K562 (cell line): ENCODE measurements at regions not wholly inside any gene's neighbourhood (a gene's known extent, or its start where the extent isn't known, plus 50 kb on each side); places are given as distances from the start of the nearest gene placed in this dataset.

Source experiments
- ATAC-seq: fragments of 200-7000 bp; cut with Tn5 transposase; 3 replicates; pipeline ENCODE4 v1.9.1; 2020; ENCODE audit warnings: moderate library complexity
- BruUV-seq: library from RNA; stranded (reverse); fragments of 400-500 nt; replicated peaks from 2 replicates; lab custom pipeline; 2021; lab: Mats Ljungman, UMichigan
- CTCF ChIA-PET: fragments of 300-600 bp; formaldehyde crosslinking; extraction: SDS; loops from one replicate; lab custom pipeline; 2021; ENCODE audit warnings: low intra/inter-chr PET ratio; lab: Yijun Ruan, JAX
- POLR2A ChIA-PET: fragments of 300-600, 350-650 bp; sonication (Branson Sonifier 250); formaldehyde crosslinking; extraction: SDS; loops from one replicate; lab custom pipeline; 2021; ENCODE audit warnings: antibody characterized with exemption, inconsistent platforms; lab: Yijun Ruan, JAX
- DNase-seq, 4 experiments: peaks; one replicate each; pipeline versions ENCODE4 v3.0.0 to v3.0.0-alpha.2; 2011 to 2018; ENCODE audit warnings: low spot score in 3 of 4, mixed read lengths in 3 of 4; ENCODE audit errors: extremely low read depth in 1 of 4
- FAIRE-seq: peaks from 2 replicates; lab custom pipeline; 2011; peaks lifted over from hg19 to GRCh38; lab: Jason Lieb, UNC
- H2AFZ ChIP-seq: 2 replicates; pipeline ENCODE4 v1.6.0; 2011; ENCODE audit warnings: low read depth, low read length, control low read depth, inconsistent platforms
- H3K27ac ChIP-seq: fragments of 200-600 bp; 3 replicates; pipeline ENCODE4 v1.8.0; 2011; ENCODE audit warnings: low read depth, mild to moderate bottlenecking, control low read depth, inconsistent platforms, low read length, moderate library complexity, mixed read lengths; ENCODE audit errors: extremely low read depth
- H3K27me3 ChIP-seq, 2 experiments: fragments of 300-600 bp in 1 of 2; 2 replicates in 1 of 2; 3 replicates in 1 of 2; pipeline versions ENCODE4 v1.6.0 to v1.8.0; 2011; ENCODE audit warnings: inconsistent platforms in 2 of 2, low read length in 2 of 2, mild to moderate bottlenecking in 1 of 2, mixed read lengths in 1 of 2, moderate library complexity in 1 of 2; ENCODE audit not compliant: control insufficient read depth in 2 of 2, insufficient read depth in 2 of 2
- H3K36me3 ChIP-seq: fragments of 300-600 bp; 3 replicates; pipeline ENCODE4 v1.8.0; 2011; ENCODE audit warnings: mild to moderate bottlenecking, low read length, inconsistent platforms; ENCODE audit not compliant: control insufficient read depth, insufficient read depth
- H3K4me1 ChIP-seq, 2 experiments: fragments of 200-600 bp in 1 of 2; replicated peaks in 1 of 2; 2 replicates in 1 of 2; 3 replicates in 1 of 2; pipeline versions ENCODE4 v1.5.1 to v1.8.0; 2011; ENCODE audit warnings: inconsistent platforms in 2 of 2, low read length in 2 of 2, mild to moderate bottlenecking in 1 of 2, mixed read lengths in 1 of 2, moderate library complexity in 1 of 2; ENCODE audit not compliant: control insufficient read depth in 2 of 2, insufficient read depth in 2 of 2
- H3K4me2 ChIP-seq: 2 replicates; pipeline ENCODE4 v1.6.1; 2011; ENCODE audit warnings: low read length, control low read depth, inconsistent platforms, mixed read lengths; ENCODE audit not compliant: insufficient read depth
- H3K4me3 ChIP-seq: fragments of 200-600 bp; sonication (generic), shearing (Covaris generic); 2 replicates; pipeline ENCODE4 v1.5.1; 2016; ENCODE audit warnings: control low read depth, inconsistent platforms
- H3K79me2 ChIP-seq: fragments of 200-600 bp; 3 replicates; pipeline ENCODE4 v1.8.0; 2011; ENCODE audit warnings: low read length, inconsistent platforms; ENCODE audit not compliant: control insufficient read depth, insufficient read depth
- H3K9ac ChIP-seq, 2 experiments: 2 replicates each; pipeline versions ENCODE4 v1.6.0 to v1.6.1; 2011; ENCODE audit warnings: low read depth in 2 of 2, low read length in 2 of 2, control low read depth in 1 of 2, inconsistent platforms in 1 of 2, mild to moderate bottlenecking in 1 of 2, mixed read lengths in 1 of 2; ENCODE audit not compliant: insufficient read depth in 1 of 2
- H3K9me1 ChIP-seq: one replicate; pipeline ENCODE4 v1.6.0; 2011; ENCODE audit warnings: inconsistent platforms, mild to moderate bottlenecking, low read length, moderate library complexity; ENCODE audit not compliant: control insufficient read depth, insufficient read depth
- H3K9me3 ChIP-seq: replicated peaks from 2 replicates; pipeline ENCODE4 v1.5.1; 2011; ENCODE audit warnings: low read depth, low read length, inconsistent platforms; ENCODE audit not compliant: control insufficient read depth, insufficient read depth
- H4K20me1 ChIP-seq: replicated peaks from 2 replicates; pipeline ENCODE4 v1.6.1; 2011; ENCODE audit warnings: low read length, inconsistent platforms, mixed read lengths; ENCODE audit not compliant: control insufficient read depth, insufficient read depth
- CBX8 ChIP-seq: fragments of 200-600 bp; sonication (generic); IDR thresholded peaks from 2 replicates; pipeline ENCODE4 v1.6.1; 2012; ENCODE audit warnings: borderline replicate concordance, mixed run types, low read depth, mild to moderate bottlenecking, moderate library complexity, mixed read lengths, low read length, control low read depth, inconsistent platforms; ENCODE audit not compliant: poor library complexity, severe bottlenecking; ENCODE audit errors: extremely low read depth
- SIRT6 ChIP-seq: IDR thresholded peaks from one replicate; pipeline ENCODE4 v1.6.1; 2012; ENCODE audit warnings: low read depth, mild to moderate bottlenecking, control low read depth, inconsistent platforms, low read length, moderate library complexity
- WGBS: fragments of 100-300 bp; shearing (Covaris generic); methylation state at CpG from one replicate; pipeline ENCODE4 v1.1.6; 2016; ENCODE audit warnings: low coverage, mixed read lengths; ENCODE audit not compliant: insufficient coverage; ENCODE audit errors: missing lambda C conversion rate; 5-methylcytosine and 5-hydroxymethylcytosine counted together
- in situ Hi-C: fragments of 300-500 bp; cut with MboI; formaldehyde crosslinking; loops from 4 replicates; pipeline ENCODE4 v1.15.0; 2018; ENCODE audit warnings: inconsistent platforms, mixed read lengths
- intact Hi-C: fragments of 100-400 bp; cut with micrococcal nuclease; formaldehyde crosslinking; loops from 2 replicates; pipeline ENCODE4 v1.14.2; 2022
- TF ChIP-seq, protein P1 (sequence below): fragments of 200-800 bp; sonication (Bioruptor generic); IDR thresholded peaks from 2 replicates; pipeline ENCODE4 v1.6.1; 2016; ENCODE audit warnings: missing genetic modification characterization, missing compliant biosample characterization
- TF ChIP-seq, protein P2 (sequence below): fragments of 250-450 bp; sonication (Bioruptor Pico); IDR thresholded peaks from 2 replicates; pipeline ENCODE4 v1.8.0; 2022; ENCODE audit warnings: inconsistent platforms, mild to moderate bottlenecking, moderate library complexity, borderline replicate concordance

DNA sequence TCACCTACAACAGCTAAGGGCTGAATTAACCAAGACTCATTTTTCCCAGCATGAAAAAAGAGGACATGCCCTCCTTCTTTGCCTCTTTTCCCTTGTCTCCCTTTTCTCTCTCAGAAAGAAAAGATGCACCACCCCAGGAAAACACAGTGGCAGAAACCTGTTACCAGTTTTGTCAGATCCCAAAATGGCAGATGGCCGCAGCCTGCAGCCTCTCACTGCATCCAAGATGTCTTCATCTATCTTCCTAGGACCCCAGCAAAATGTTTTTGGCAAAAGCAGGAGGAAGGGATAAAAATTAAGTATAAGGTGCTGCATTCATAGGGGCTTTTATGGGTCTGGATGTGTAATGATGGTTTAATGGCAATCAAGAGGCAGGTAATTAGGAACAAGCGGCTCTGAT is 266.6 kb upstream of the NPVF start:
- FAIRE-seq (no peak), DNase-seq (no peak), ATAC-seq (no peak)
- 13% methylated on average over 2 of the region's 2 CpGs for WGBS
- CTCF ChIA-PET, result no interaction called here
- peak overlapping the region; percentile 62 for H3K27ac ChIP-seq
- in situ Hi-C loops (no loop called here), intact Hi-C loops (loop anchor here (10.0 kb wide), 1 partner anchor 360 kb away; no protein-coding TSS in a partner anchor)
- H3K4me2 ChIP-seq, result peak overlapping the region; percentile 68
- H3K36me3 ChIP-seq, result no peaks in the 10 kb centered on the region
- no peaks in the 10 kb centered on the region for H3K9me3 ChIP-seq
- POLR2A ChIA-PET, result interaction anchor here (0.6 to 0.7 kb wide), 3 partner anchors 31 to 1013 kb away, joined by 3 to 4 read pairs (median 3); no protein-coding TSS in a partner anchor
- H3K9me1 ChIP-seq, result no peaks in the 10 kb centered on the region
- H3K4me1 ChIP-seq, result peaks cover 16 to 31% of the 10 kb centered on the region in 2 experiments
- H2AFZ ChIP-seq, result peak overlapping the region; percentile 57
- H4K20me1 ChIP-seq, result no peaks in the 10 kb centered on the region
- no peaks in the 10 kb centered on the region for H3K27me3 ChIP-seq
- H3K9ac ChIP-seq, result peak overlapping the region in 1 of 2 experiments; percentile 40; a peak in 2 of 4 replicates
- no peak overlapping the region for H3K4me3 ChIP-seq
- H3K79me2 ChIP-seq, result no peaks in the 10 kb centered on the region
- no TSS peak for BruUV-seq
- TF ChIP-seq SIRT6 (no peak), CBX8 (no peak)
- TF ChIP-seq, protein P1, sequence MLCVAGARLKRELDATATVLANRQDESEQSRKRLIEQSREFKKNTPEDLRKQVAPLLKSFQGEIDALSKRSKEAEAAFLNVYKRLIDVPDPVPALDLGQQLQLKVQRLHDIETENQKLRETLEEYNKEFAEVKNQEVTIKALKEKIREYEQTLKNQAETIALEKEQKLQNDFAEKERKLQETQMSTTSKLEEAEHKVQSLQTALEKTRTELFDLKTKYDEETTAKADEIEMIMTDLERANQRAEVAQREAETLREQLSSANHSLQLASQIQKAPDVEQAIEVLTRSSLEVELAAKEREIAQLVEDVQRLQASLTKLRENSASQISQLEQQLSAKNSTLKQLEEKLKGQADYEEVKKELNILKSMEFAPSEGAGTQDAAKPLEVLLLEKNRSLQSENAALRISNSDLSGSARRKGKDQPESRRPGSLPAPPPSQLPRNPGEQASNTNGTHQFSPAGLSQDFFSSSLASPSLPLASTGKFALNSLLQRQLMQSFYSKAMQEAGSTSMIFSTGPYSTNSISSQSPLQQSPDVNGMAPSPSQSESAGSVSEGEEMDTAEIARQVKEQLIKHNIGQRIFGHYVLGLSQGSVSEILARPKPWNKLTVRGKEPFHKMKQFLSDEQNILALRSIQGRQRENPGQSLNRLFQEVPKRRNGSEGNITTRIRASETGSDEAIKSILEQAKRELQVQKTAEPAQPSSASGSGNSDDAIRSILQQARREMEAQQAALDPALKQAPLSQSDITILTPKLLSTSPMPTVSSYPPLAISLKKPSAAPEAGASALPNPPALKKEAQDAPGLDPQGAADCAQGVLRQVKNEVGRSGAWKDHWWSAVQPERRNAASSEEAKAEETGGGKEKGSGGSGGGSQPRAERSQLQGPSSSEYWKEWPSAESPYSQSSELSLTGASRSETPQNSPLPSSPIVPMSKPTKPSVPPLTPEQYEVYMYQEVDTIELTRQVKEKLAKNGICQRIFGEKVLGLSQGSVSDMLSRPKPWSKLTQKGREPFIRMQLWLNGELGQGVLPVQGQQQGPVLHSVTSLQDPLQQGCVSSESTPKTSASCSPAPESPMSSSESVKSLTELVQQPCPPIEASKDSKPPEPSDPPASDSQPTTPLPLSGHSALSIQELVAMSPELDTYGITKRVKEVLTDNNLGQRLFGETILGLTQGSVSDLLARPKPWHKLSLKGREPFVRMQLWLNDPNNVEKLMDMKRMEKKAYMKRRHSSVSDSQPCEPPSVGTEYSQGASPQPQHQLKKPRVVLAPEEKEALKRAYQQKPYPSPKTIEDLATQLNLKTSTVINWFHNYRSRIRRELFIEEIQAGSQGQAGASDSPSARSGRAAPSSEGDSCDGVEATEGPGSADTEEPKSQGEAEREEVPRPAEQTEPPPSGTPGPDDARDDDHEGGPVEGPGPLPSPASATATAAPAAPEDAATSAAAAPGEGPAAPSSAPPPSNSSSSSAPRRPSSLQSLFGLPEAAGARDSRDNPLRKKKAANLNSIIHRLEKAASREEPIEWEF, result peak; percentile 25; the same call in 1 of the 2 replicates
- TF ChIP-seq, protein P2, sequence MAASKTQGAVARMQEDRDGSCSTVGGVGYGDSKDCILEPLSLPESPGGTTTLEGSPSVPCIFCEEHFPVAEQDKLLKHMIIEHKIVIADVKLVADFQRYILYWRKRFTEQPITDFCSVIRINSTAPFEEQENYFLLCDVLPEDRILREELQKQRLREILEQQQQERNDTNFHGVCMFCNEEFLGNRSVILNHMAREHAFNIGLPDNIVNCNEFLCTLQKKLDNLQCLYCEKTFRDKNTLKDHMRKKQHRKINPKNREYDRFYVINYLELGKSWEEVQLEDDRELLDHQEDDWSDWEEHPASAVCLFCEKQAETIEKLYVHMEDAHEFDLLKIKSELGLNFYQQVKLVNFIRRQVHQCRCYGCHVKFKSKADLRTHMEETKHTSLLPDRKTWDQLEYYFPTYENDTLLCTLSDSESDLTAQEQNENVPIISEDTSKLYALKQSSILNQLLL (CRISPR knock-in tag), result no peak
